ENCODE measurements at regions not wholly inside any gene's neighbourhood (a gene's known extent, or its start where the extent isn't known, plus 50 kb on each side); places are given as distances from the start of the nearest gene placed in this dataset.
A peak's percentile ranks its signal among the peaks of the same experiment; 100 is the strongest.

- Histone ChIP-seq H2AFZ (ENCODE audit: insufficient read depth, low read depth, low read length, poor library complexity, severe bottlenecking) (peak overlapping the region; percentile 52), H3K79me2 (ENCODE audit: control insufficient read depth, insufficient read depth, low read length) (no peaks in the 10 kb centered on the region), H3K4me2 (replicated peaks; ENCODE audit: low read depth, low read length, poor library complexity, severe bottlenecking) (peak overlapping the region; percentile 54), H3K4me3 (ENCODE audit: control extremely low read depth in 1 of 5, extremely low read depth in 1 of 5, insufficient read depth in 1 of 5, low read depth in 2 of 5, low read length in 4 of 5) (no peak overlapping the region), H3K27me3 (replicated peaks in 1 of 4; ENCODE audit: control extremely low read depth in 1 of 4, control insufficient read depth in 3 of 4, insufficient read depth in 4 of 4, low read length in 3 of 4) (no peaks in the 10 kb centered on the region), H4K20me1 (ENCODE audit: control insufficient read depth, insufficient read depth, low read length, poor library complexity, severe bottlenecking) (no peaks in the 10 kb centered on the region), H3K9me3 (ENCODE audit: control extremely low read depth in 1 of 3, control insufficient read depth in 2 of 3, insufficient read depth in 1 of 3, low read length in 2 of 3) (no peaks in the 10 kb centered on the region), H3K4me1 (ENCODE audit: control insufficient read depth in 2 of 2, insufficient read depth in 2 of 2, low read length in 2 of 2) (peaks cover 14 to 15% of the 10 kb centered on the region in 2 donors), H3K36me3 (replicated peaks in 1 of 2; ENCODE audit: control extremely low read depth in 1 of 2, control insufficient read depth in 1 of 2, extremely low read depth in 1 of 2, insufficient read depth in 2 of 2, low read length in 1 of 2) (no peaks in the 10 kb centered on the region), H3K9ac (ENCODE audit: low read length) (no peak overlapping the region), H3K27ac (ENCODE audit: low read length in 2 of 2) (no peak overlapping the region)
- peak overlapping the region; percentile 24 for H3K4me3 Mint-ChIP-seq
- TF ChIP-seq EZH2 (IDR thresholded peaks at IDR 0.05; ENCODE audit: borderline replicate concordance, insufficient read depth, low read depth, low read length, poor library complexity, severe bottlenecking) (no peak), CTCF (IDR thresholded peaks at IDR 0.05) (no peak)
- POLR2A ChIA-PET: interaction anchor here (0.7 kb wide), 1 partner anchor 30 kb away, joined by 3 read pairs; no protein-coding TSS in a partner anchor
- CTCF ChIA-PET: no interaction called here
- DNase-seq (peak; percentile 56), ATAC-seq (ENCODE audit: low read depth) (peak; percentile 61)
- peaks cover 17% of the 10 kb centered on the region for H3K4me1 Mint-ChIP-seq
- no peaks in the 10 kb centered on the region for H3K27me3 Mint-ChIP-seq
- H3K9me3 Mint-ChIP-seq (ENCODE audit: insufficient read depth): no peaks in the 10 kb centered on the region
- 37% methylated on average over 7 of the region's 8 CpGs for WGBS (ENCODE audit: insufficient coverage)
- peak overlapping the region; percentile 28 for H3K27ac Mint-ChIP-seq
- intact Hi-C loops (cut with micrococcal nuclease): no loop called here
These were observed 191.2 kb downstream of the PIK3R1 start for GRCh38 chr5:68406767-68407241.

DNA sequence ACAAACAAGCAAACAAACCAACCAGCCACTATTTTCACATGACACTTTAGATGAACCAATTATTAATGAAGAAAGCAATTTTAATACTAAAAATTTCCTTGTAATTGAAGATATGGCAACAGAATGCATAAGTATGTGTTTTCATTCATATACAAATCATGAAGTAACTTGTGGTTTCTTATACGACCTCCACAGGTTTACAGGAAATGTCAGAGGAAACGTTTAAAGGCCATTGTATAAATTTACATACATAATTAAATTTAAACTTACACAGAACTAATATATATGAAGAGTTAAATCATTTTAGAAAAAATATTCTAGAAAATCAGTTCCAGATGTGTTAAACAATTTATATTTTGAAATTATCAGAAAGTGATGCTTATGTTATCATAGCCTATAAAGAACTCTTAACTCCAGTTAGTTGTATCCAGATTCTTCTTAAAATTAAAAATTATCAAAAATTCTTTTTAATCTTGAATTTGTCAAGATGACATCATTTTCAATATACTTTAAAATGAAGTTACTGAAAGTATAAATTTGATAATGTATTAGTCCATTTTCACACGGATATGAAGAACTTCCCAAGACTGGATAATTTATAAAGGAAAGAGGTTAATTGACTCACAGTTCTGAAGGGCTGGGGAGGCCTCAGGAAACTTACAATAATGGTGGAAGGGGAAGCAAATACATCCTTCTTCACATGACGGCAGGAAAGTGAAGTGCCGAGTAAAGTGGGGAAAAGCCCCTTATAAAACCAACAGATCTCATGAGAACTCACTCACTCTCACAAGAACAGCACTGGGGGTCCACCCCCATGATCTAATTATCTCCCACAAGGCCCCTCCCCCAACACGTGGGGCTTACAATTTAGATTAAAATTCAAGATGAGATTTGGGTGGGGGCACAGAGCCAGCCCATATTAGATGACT, 192.0 kb downstream of the PIK3R1 start:
- CTCF ChIA-PET: interaction anchor here (0.6 to 1.4 kb wide), 2 partner anchors 121 to 1214 kb away, joined by 5 to 9 read pairs; no protein-coding TSS in a partner anchor
- no peak for ATAC-seq (ENCODE audit: low read depth)

More for the DNA sequence above, 192.0 kb downstream of the PIK3R1 start:
- WGBS (ENCODE audit: insufficient coverage): 60% methylated on average over 1 of the region's 6 CpGs
- Mint-ChIP-seq H3K4me3 (peak overlapping the region; percentile 24), H3K27me3 (no peaks in the 10 kb centered on the region), H3K27ac (no peak overlapping the region), H3K9me3 (ENCODE audit: insufficient read depth) (no peaks in the 10 kb centered on the region), H3K4me1 (peaks cover 17% of the 10 kb centered on the region)
- no peak overlapping the region for H3K4me3 ChIP-seq (ENCODE audit: control extremely low read depth in 1 of 5, extremely low read depth in 1 of 5, insufficient read depth in 1 of 5, low read depth in 2 of 5, low read length in 4 of 5)
- H3K9me3 ChIP-seq (ENCODE audit: control extremely low read depth in 1 of 3, control insufficient read depth in 2 of 3, insufficient read depth in 1 of 3, low read length in 2 of 3): no peaks in the 10 kb centered on the region
- no peak for DNase-seq
- no peak overlapping the region for H2AFZ ChIP-seq (ENCODE audit: insufficient read depth, low read depth, low read length, poor library complexity, severe bottlenecking)
- POLR2A ChIA-PET: no interaction called here
- H3K4me2 ChIP-seq (replicated peaks; ENCODE audit: low read depth, low read length, poor library complexity, severe bottlenecking): peak overlapping the region; percentile 54
- TF ChIP-seq CTCF (IDR thresholded peaks at IDR 0.05) (no peak), EZH2 (IDR thresholded peaks at IDR 0.05; ENCODE audit: borderline replicate concordance, insufficient read depth, low read depth, low read length, poor library complexity, severe bottlenecking) (no peak)
- no peaks in the 10 kb centered on the region for H4K20me1 ChIP-seq (ENCODE audit: control insufficient read depth, insufficient read depth, low read length, poor library complexity, severe bottlenecking)
- peaks cover 14 to 15% of the 10 kb centered on the region in 2 donors for H3K4me1 ChIP-seq (ENCODE audit: control insufficient read depth in 2 of 2, insufficient read depth in 2 of 2, low read length in 2 of 2)
- intact Hi-C loops (cut with micrococcal nuclease): no loop called here
- H3K36me3 ChIP-seq (replicated peaks in 1 of 2; ENCODE audit: control extremely low read depth in 1 of 2, control insufficient read depth in 1 of 2, extremely low read depth in 1 of 2, insufficient read depth in 2 of 2, low read length in 1 of 2): no peaks in the 10 kb centered on the region
- no peaks in the 10 kb centered on the region for H3K27me3 ChIP-seq (replicated peaks in 1 of 4; ENCODE audit: control extremely low read depth in 1 of 4, control insufficient read depth in 3 of 4, insufficient read depth in 4 of 4, low read length in 3 of 4)
- no peak overlapping the region for H3K9ac ChIP-seq (ENCODE audit: low read length)
- H3K27ac ChIP-seq (ENCODE audit: low read length in 2 of 2): no peak overlapping the region
- H3K79me2 ChIP-seq (ENCODE audit: control insufficient read depth, insufficient read depth, low read length): no peaks in the 10 kb centered on the region
